ENCODE measurements at regions not wholly inside any gene's neighbourhood (a gene's known extent, or its start where the extent isn't known, plus 50 kb on each side); places are given as distances from the start of the nearest gene placed in this dataset.
"Not testable (repeated sequence)": the region's sequence is repeated elsewhere in the genome, so short reads cannot be mapped to it uniquely, and the experiment has no call there.

DNA sequence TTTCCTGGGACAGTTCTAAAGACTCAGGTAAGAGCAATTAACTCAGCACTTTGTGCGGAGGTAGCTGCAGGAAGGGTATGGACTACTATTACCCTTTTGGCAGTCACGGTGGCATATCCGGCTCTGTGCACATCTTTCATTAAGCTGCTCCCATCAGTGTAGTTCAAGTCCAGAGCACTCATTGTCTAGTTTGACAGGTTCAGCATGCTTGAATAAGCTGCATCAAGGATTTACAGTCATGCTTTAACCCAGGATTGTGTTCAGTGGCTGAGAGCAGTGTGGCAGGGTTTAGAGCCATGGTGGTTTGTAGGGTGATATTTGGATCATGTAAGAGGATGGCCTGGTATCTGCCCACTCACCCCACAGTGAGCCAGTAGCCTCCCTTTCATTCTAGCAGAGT is 294.5 kb upstream of the NPAP1 start:
- in situ Hi-C loops (cut with MboI; ENCODE audit: low pct_unique_long_range_greater_than_20kb, low sequenced_read_pairs); DNase-seq: not testable (repeated sequence)

GRCh38 chr15:24385258-24385657 is 290.3 kb upstream of the NPAP1 start:
- in situ Hi-C loops (cut with MboI; ENCODE audit: low pct_unique_long_range_greater_than_20kb, low sequenced_read_pairs); DNase-seq: not testable (repeated sequence)

GRCh38 chr15:24394303-24394702 is 281.3 kb upstream of the NPAP1 start:
- in situ Hi-C loops (cut with MboI; ENCODE audit: low pct_unique_long_range_greater_than_20kb, low sequenced_read_pairs), result no loop called here
- DNase-seq, result no peak

GRCh38 chr15:24412649-24413048 is 262.9 kb upstream of the NPAP1 start:
- DNase-seq; in situ Hi-C loops (cut with MboI; ENCODE audit: low pct_unique_long_range_greater_than_20kb, low sequenced_read_pairs): not testable (repeated sequence)

GRCh38 chr15:24426286-24427054 is 249.1 kb upstream of the NPAP1 start:
- DNase-seq; in situ Hi-C loops (cut with MboI; ENCODE audit: low pct_unique_long_range_greater_than_20kb, low sequenced_read_pairs): not testable (repeated sequence)

DNA sequence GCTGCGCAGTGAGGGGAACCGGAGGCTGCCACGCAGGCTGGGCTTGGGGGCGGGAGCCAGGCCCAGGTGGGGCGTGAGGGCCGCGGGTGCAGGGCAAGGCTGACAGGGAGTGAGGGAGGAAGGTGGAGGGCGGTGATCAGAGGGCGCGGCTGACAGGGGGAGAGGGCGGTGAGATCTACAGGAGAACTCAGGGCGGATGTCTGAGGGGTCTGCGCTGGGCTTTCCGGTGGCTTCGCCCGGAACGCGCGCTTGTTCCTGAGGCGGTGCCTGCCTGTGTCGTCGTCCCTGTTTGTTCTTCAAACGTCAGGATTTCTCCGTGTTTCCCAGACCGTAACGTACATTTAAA is 248.5 kb upstream of the NPAP1 start:
- in situ Hi-C loops (cut with MboI; ENCODE audit: low pct_unique_long_range_greater_than_20kb, low sequenced_read_pairs); DNase-seq: not testable (repeated sequence)

- DNase-seq; in situ Hi-C loops (cut with MboI; ENCODE audit: low pct_unique_long_range_greater_than_20kb, low sequenced_read_pairs): not testable (repeated sequence)
These were observed 240.3 kb upstream of the NPAP1 start for GRCh38 chr15:24435075-24435820.

DNA sequence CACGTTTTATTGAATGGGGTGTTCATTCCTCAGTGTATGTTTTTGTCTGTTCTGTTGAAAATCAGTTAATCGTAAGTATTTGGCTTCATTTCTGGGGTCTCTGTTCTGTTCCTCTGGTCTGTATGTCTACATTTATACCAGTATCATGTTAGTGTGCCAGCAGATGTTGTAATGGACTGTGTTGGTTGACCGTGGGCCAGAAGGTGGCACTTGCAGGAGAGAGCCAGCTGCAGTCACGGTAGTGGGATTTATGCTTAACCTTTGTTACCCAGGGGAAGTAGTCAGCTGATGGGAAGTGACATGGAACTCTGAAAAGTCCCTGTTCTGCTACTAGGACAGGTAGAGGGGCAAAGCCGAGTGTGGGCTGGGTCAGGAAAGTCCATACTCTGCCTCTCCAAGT is 238.3 kb upstream of the NPAP1 start:
- DNase-seq; in situ Hi-C loops (cut with MboI; ENCODE audit: low pct_unique_long_range_greater_than_20kb, low sequenced_read_pairs): not testable (repeated sequence)

- in situ Hi-C loops (cut with MboI; ENCODE audit: low pct_unique_long_range_greater_than_20kb, low sequenced_read_pairs); DNase-seq: not testable (repeated sequence)
These were observed 237.8 kb upstream of the NPAP1 start for GRCh38 chr15:24437735-24438134.

GRCh38 chr15:24477107-24478025 is 198.2 kb upstream of the NPAP1 start:
- DNase-seq; in situ Hi-C loops (cut with MboI; ENCODE audit: low pct_unique_long_range_greater_than_20kb, low sequenced_read_pairs): not testable (repeated sequence)

GRCh38 chr15:24485885-24486567 is 189.5 kb upstream of the NPAP1 start:
- DNase-seq; in situ Hi-C loops (cut with MboI; ENCODE audit: low pct_unique_long_range_greater_than_20kb, low sequenced_read_pairs): not testable (repeated sequence)

- DNase-seq; in situ Hi-C loops (cut with MboI; ENCODE audit: low pct_unique_long_range_greater_than_20kb, low sequenced_read_pairs): not testable (repeated sequence)
These were observed 187.2 kb upstream of the NPAP1 start for GRCh38 chr15:24488164-24488907.

- DNase-seq, result not testable (repeated sequence)
These were observed 170.4 kb upstream of the NPAP1 start for GRCh38 chr15:24505216-24505615.

DNA sequence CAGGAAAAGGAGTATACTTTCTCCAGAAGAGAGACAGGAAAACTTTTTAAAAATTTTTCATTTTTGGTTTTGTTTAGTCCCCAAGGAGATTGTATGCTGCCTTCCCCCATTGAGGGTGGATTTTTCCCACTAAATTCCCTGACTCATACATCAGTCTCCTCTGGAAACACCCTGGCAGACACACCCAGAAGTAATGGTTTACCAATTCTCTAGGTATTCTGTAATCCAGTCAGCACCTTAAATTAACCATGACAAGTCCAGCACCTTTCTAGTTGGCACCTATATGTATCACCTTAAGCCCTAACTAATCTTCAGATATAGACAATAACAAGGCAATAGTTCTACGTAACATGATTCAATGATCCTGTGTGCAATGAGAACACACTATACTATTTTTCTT is 165.9 kb upstream of the NPAP1 start:
- in situ Hi-C loops (cut with MboI; ENCODE audit: low pct_unique_long_range_greater_than_20kb, low sequenced_read_pairs); DNase-seq: not testable (repeated sequence)

More at GRCh38 chr15:24505216-24505615, 170.4 kb upstream of the NPAP1 start:
- in situ Hi-C loops (cut with MboI; ENCODE audit: low pct_unique_long_range_greater_than_20kb, low sequenced_read_pairs), result not testable (repeated sequence)

DNA sequence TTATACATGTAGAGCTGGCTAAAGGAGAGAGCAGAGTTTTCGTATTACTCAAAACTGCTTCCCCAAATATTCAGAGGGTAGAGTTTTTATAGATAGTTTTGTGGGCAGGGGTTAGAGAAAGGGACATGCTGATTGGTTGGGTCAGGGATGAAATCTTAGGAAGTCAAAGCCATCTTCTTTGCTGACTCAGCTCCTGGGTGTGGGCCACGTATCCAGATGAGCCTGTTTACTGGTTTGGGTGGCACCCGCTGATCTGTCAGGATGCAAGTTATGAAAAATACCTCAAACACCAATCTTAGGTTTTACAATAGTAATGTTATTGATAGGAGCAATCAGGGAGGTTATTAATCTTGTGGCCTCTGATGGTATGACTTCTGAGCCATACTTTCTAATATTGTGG is 164.0 kb upstream of the NPAP1 start:
- DNase-seq; in situ Hi-C loops (cut with MboI; ENCODE audit: low pct_unique_long_range_greater_than_20kb, low sequenced_read_pairs): not testable (repeated sequence)

DNA sequence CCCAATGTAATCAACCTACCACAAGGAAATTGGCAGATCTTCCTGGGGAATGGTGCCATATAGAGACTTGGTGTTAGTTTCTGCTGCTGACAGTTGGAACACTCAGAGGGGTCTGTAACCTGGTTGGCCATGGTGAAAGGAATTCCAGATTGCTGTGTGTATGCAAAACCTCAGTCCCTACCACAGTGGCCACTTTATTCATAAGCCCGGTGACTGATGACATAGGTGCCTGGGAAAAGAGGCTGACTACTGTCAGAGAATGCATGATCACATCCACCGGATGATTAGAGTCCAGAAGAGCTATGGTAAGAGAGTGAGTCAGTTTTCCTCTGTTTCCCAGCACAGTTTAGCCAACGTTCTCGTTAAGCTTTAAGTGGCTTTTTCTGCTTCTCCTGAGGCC is 156.8 kb upstream of the NPAP1 start:
- DNase-seq; in situ Hi-C loops (cut with MboI; ENCODE audit: low pct_unique_long_range_greater_than_20kb, low sequenced_read_pairs): not testable (repeated sequence)

DNA sequence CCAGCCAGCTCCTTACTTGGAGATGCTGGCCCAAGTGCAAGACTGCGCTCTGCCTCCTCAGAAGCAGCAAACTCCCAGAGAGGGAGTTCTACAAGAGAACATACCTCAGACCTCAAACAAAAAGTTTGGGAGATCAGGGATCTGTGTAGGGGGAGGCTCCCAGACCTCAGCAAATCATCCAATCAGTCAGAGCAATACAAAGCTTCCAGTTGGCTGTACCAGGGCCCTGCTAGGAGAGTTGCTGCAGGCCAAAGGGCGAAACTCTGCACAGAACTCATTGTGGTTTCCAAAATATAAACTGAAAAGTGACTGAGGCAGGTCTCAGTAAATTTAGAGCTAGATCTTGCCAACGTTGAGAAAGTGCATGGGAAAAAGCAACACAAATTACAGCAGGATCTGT is 144.3 kb upstream of the NPAP1 start:
- in situ Hi-C loops (cut with MboI; ENCODE audit: low pct_unique_long_range_greater_than_20kb, low sequenced_read_pairs); DNase-seq: not testable (repeated sequence)

DNA sequence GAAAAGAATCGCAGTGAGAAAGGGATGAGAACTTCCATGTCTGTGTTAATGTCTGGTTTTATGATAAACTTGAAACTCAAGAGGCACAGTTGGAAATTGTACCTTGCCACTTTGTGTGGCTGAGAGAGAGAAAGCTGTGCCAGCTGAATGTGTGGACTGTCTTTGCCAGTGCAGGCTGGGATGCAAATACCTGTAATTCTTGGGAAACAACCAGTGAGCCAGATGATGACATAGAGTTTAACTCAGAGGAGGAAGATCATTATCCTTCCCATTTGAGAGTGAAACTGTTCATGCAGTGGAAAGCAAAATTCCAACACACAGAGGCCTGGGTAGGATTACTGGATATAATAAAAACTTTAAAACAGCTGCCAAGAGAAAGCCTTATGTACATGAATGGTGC is 141.5 kb upstream of the NPAP1 start:
- DNase-seq; in situ Hi-C loops (cut with MboI; ENCODE audit: low pct_unique_long_range_greater_than_20kb, low sequenced_read_pairs): not testable (repeated sequence)

Data from KBM-7 (cell line).